Activated CD8-positive, alpha-beta T cell treated with anti-CD3 and anti-CD28 coated beads, Interleukin-2, amount 10 ng/mL, durations not matched to agents 7 days and 5 days (primary cell): ENCODE measurements at regions not wholly inside any gene's neighbourhood (a gene's known extent, or its start where the extent isn't known, plus 50 kb on each side); places are given as distances from the start of the nearest gene placed in this dataset.

Source experiments
- ATAC-seq: fragments of 150-1000 bp; cut with Tn5 transposase; one replicate; pipeline ENCODE4 v1.10.0; 2021; ENCODE audit warnings: moderate library complexity
- CTCF ChIA-PET: fragments of 350-600 bp; sonication (Branson Sonifier 250); formaldehyde crosslinking; loops from one replicate; lab custom pipeline; 2021; ENCODE audit warnings: antibody characterized with exemption; lab: Charles Lee
- POLR2A ChIA-PET: fragments of 350-600 bp; sonication (Branson Sonifier 250); formaldehyde crosslinking; loops from one replicate; lab custom pipeline; 2021; ENCODE audit warnings: antibody characterized with exemption; lab: Charles Lee
- DNase-seq: peaks from one replicate; pipeline ENCODE4 v3.0.0-alpha.2; 2020
- H3K27ac Mint-ChIP-seq: one replicate; pipeline ENCODE4 v1.8.0; 2021; ENCODE audit warnings: mild to moderate bottlenecking, mixed read lengths
- H3K27me3 Mint-ChIP-seq: one replicate; pipeline ENCODE4 v1.8.0; 2021; ENCODE audit warnings: low read depth, mixed read lengths
- H3K36me3 Mint-ChIP-seq: one replicate; pipeline ENCODE4 v1.8.0; 2021; ENCODE audit warnings: low read depth, mixed read lengths
- H3K4me1 Mint-ChIP-seq: one replicate; pipeline ENCODE4 v1.8.0; 2021; ENCODE audit warnings: low read depth, mixed read lengths
- H3K4me3 Mint-ChIP-seq: one replicate; pipeline ENCODE4 v1.8.0; 2021; ENCODE audit warnings: mild to moderate bottlenecking, mixed read lengths
- H3K9me3 Mint-ChIP-seq: one replicate; pipeline ENCODE4 v1.8.0; 2022; ENCODE audit warnings: mixed read lengths; ENCODE audit not compliant: insufficient read depth

DNA sequence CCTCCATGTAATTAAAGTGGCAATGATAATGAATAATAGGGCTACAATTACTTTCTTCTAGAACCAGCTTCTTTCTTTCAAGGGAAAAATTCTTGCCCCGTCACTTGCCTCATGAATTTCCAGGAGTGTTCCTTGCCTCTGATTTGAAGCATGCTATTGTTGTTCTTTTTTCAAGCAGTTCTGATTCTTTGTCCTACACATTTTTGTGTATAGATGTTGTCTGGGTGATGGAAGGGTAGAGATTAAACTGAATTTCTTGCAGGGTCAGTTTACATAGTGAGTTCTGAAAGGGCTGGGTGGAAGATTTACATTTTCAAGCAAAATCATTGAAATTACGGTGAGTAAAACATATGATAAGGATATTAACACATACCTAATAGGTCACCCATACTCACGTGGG lies 107.0 kb upstream of the TENM3 start:
- H3K9me3 Mint-ChIP-seq: no peaks in the 10 kb centered on the region
- peaks cover 26% of the 10 kb centered on the region for H3K27me3 Mint-ChIP-seq
- DNase-seq (no peak), ATAC-seq (no peak)
- no peak overlapping the region for H3K4me3 Mint-ChIP-seq
- CTCF ChIA-PET: no interaction called here
- H3K4me1 Mint-ChIP-seq: no peaks in the 10 kb centered on the region
- H3K27ac Mint-ChIP-seq: no peak overlapping the region
- no peaks in the 10 kb centered on the region for H3K36me3 Mint-ChIP-seq
- POLR2A ChIA-PET: no interaction called here

- DNase-seq: no peak
- H3K4me1 Mint-ChIP-seq: no peaks in the 10 kb centered on the region
- peaks cover under 1% of the 10 kb centered on the region for H3K36me3 Mint-ChIP-seq
- POLR2A ChIA-PET: no interaction called here
- ATAC-seq: no peak
- H3K9me3 Mint-ChIP-seq: no peaks in the 10 kb centered on the region
- H3K27me3 Mint-ChIP-seq: peaks cover 38% of the 10 kb centered on the region
- H3K27ac Mint-ChIP-seq: no peak overlapping the region
- CTCF ChIA-PET: no interaction called here
- H3K4me3 Mint-ChIP-seq: no peak overlapping the region
These were observed 105.9 kb upstream of the TENM3 start for GRCh38 chr4:182137343-182137742.

DNA sequence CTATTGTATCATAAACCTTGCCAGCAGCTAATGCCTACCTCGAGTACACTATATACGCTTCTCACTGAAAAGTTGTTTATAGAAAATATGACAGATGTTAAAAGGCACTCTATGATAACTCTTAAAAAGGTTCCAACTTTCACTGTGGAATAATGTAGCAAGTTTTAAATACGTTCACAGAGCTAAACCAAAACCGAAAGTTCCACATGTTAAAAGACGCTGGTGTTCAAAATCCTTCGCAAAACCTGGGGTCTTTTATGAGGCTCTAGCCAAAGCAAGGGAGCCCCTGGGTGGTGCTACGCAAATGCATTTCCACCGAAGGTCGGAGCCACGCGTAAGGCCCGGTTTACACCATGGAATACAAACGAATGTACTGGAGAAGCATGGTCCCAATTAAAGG lies 103.7 kb upstream of the TENM3 start:
- peaks cover 12% of the 10 kb centered on the region for H3K4me1 Mint-ChIP-seq
- no peaks in the 10 kb centered on the region for H3K9me3 Mint-ChIP-seq
- H3K27me3 Mint-ChIP-seq: peaks cover 53% of the 10 kb centered on the region
- H3K4me3 Mint-ChIP-seq: peak overlapping the region; percentile 56
- H3K36me3 Mint-ChIP-seq: peaks cover 3% of the 10 kb centered on the region
- H3K27ac Mint-ChIP-seq: no peak overlapping the region
- DNase-seq (no peak), ATAC-seq (no peak)
- CTCF ChIA-PET: no interaction called here
- POLR2A ChIA-PET: no interaction called here

GRCh38 chr4:182140547-182140946 lies 102.7 kb upstream of the TENM3 start:
- Mint-ChIP-seq H3K4me1 (peaks cover 14% of the 10 kb centered on the region), H3K27ac (no peak overlapping the region), H3K9me3 (no peaks in the 10 kb centered on the region), H3K36me3 (peaks cover 6% of the 10 kb centered on the region), H3K27me3 (peaks cover 58% of the 10 kb centered on the region), H3K4me3 (no peak overlapping the region)
- POLR2A ChIA-PET: no interaction called here
- CTCF ChIA-PET: no interaction called here
- ATAC-seq: no peak
- DNase-seq: no peak

- CTCF ChIA-PET: no interaction called here
- peaks cover 14% of the 10 kb centered on the region for H3K4me1 Mint-ChIP-seq
- H3K4me3 Mint-ChIP-seq: no peak overlapping the region
- H3K9me3 Mint-ChIP-seq: no peaks in the 10 kb centered on the region
- DNase-seq: no peak
- H3K36me3 Mint-ChIP-seq: peaks cover 6% of the 10 kb centered on the region
- POLR2A ChIA-PET: no interaction called here
- no peak for ATAC-seq
- H3K27ac Mint-ChIP-seq: no peak overlapping the region
- H3K27me3 Mint-ChIP-seq: peaks cover 62% of the 10 kb centered on the region
These were observed 102.1 kb upstream of the TENM3 start for GRCh38 chr4:182141061-182141460.

DNA sequence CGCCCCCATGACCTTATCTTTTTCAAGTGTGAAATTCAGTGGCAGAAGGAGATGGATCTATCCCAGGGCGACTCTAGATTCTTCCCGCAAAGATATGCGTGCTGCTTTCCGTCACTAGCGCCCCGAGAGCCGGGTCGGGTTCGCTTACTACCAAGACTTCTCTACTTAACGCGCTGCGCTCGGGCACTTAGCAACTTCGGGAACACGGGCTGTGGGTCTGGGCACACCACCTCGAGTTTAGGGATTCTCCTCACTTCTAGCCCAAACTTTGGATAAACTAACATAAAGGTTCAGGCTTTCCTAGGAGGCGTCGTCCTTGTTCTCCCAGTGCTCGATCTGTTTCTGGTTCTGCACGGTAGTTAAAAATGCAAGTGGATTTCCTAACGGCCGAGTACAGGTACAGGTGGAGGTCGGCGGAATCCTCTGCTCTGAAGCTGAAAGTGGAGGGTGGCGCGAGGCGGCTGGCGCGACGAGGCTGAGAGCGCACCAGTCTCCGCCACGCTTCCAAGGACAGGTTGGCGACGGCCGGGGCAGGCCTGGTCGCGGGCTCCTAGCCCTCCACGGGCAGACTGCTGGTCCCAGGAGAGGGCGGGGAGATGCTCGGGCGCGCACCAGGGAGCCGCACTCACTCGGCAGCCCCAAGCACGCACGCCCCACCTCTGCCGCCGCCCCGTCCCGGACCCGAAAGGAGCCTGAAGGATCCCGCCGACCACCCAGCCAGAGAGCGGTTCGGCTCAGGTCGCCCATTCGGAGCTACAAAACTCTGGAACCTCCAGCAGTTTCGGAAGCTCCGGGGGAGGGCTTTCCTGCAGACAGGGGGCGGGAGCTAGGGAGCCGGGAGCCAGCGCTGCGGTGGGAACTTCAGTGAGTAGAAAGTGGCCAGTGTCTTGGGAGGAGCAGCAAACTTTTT lies 100.8 kb upstream of the TENM3 start:
- no peak for DNase-seq
- peaks cover 6% of the 10 kb centered on the region for H3K36me3 Mint-ChIP-seq
- POLR2A ChIA-PET: no interaction called here
- CTCF ChIA-PET: no interaction called here
- H3K4me1 Mint-ChIP-seq: peaks cover 14% of the 10 kb centered on the region
- H3K4me3 Mint-ChIP-seq: no peak overlapping the region
- H3K9me3 Mint-ChIP-seq: no peaks in the 10 kb centered on the region
- ATAC-seq: no peak
- peaks cover 59% of the 10 kb centered on the region for H3K27me3 Mint-ChIP-seq
- no peak overlapping the region for H3K27ac Mint-ChIP-seq

GRCh38 chr4:182143086-182143821 lies 99.9 kb upstream of the TENM3 start:
- H3K36me3 Mint-ChIP-seq: peaks cover 6% of the 10 kb centered on the region

GRCh38 chr4:182143822-182144625 lies 99.2 kb upstream of the TENM3 start:
- Mint-ChIP-seq H3K4me1 (peaks cover 14% of the 10 kb centered on the region), H3K27me3 (peaks cover 57% of the 10 kb centered on the region), H3K9me3 (no peaks in the 10 kb centered on the region), H3K36me3 (peaks cover 6% of the 10 kb centered on the region), H3K27ac (no peak overlapping the region), H3K4me3 (peak overlapping the region; percentile 53)
- ChIA-PET POLR2A (no interaction called here), CTCF (no interaction called here)
- ATAC-seq (peak; percentile 39), DNase-seq (no peak)

More at GRCh38 chr4:182143086-182143821, 99.9 kb upstream of the TENM3 start:
- DNase-seq: no peak
- CTCF ChIA-PET: no interaction called here
- no peaks in the 10 kb centered on the region for H3K9me3 Mint-ChIP-seq
- peaks cover 59% of the 10 kb centered on the region for H3K27me3 Mint-ChIP-seq
- peak overlapping the region; percentile 57 for H3K27ac Mint-ChIP-seq
- ATAC-seq: no peak
- peak overlapping the region; percentile 53 for H3K4me3 Mint-ChIP-seq
- peaks cover 14% of the 10 kb centered on the region for H3K4me1 Mint-ChIP-seq
- POLR2A ChIA-PET: no interaction called here

- ATAC-seq: peak; percentile 60
- Mint-ChIP-seq H3K36me3 (peaks cover 6% of the 10 kb centered on the region), H3K9me3 (no peaks in the 10 kb centered on the region), H3K4me3 (peak overlapping the region; percentile 62), H3K27ac (peak overlapping the region; percentile 64), H3K4me1 (peaks cover 14% of the 10 kb centered on the region), H3K27me3 (peaks cover 53% of the 10 kb centered on the region)
- POLR2A ChIA-PET: no interaction called here
- DNase-seq: no peak
- CTCF ChIA-PET: no interaction called here
These were observed 98.4 kb upstream of the TENM3 start for GRCh38 chr4:182144626-182145333.

GRCh38 chr4:182145334-182145905 lies 97.8 kb upstream of the TENM3 start:
- POLR2A ChIA-PET: no interaction called here
- no peak for DNase-seq
- peaks cover 14% of the 10 kb centered on the region for H3K4me1 Mint-ChIP-seq
- peaks cover 6% of the 10 kb centered on the region for H3K36me3 Mint-ChIP-seq
- peak overlapping the region; percentile 62 for H3K4me3 Mint-ChIP-seq
- CTCF ChIA-PET: no interaction called here
- peak overlapping the region; percentile 64 for H3K27ac Mint-ChIP-seq
- H3K27me3 Mint-ChIP-seq: peaks cover 54% of the 10 kb centered on the region
- no peak for ATAC-seq
- no peaks in the 10 kb centered on the region for H3K9me3 Mint-ChIP-seq

DNA sequence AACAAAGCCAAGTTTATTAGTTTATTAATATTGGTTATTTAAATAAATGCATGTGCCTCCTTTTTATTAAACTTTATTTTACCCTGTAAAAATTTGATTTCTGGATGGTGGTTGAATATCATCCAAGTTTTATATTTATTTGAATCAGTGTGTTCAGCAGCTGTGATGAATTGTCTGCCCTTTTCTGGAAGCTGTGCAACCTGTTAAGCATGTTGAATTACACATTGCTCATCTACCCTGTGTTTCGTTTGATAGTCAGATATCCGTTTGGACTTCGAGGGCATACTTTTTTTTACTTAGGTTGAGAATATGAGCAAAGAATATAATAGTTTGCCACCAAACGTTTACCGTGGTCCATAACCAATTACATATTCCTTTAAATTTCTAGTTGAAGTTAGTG lies 95.8 kb upstream of the TENM3 start:
- no peak overlapping the region for H3K4me3 Mint-ChIP-seq
- H3K9me3 Mint-ChIP-seq: no peaks in the 10 kb centered on the region
- H3K36me3 Mint-ChIP-seq: peaks cover 5% of the 10 kb centered on the region
- no peak overlapping the region for H3K27ac Mint-ChIP-seq
- DNase-seq (no peak), ATAC-seq (no peak)
- peaks cover 35% of the 10 kb centered on the region for H3K27me3 Mint-ChIP-seq
- CTCF ChIA-PET: no interaction called here
- POLR2A ChIA-PET: no interaction called here
- H3K4me1 Mint-ChIP-seq: peaks cover 14% of the 10 kb centered on the region
